ENCODE measurements at regions not wholly inside any gene's neighbourhood (a gene's known extent, or its start where the extent isn't known, plus 50 kb on each side); places are given as distances from the start of the nearest gene placed in this dataset.
"Not testable (repeated sequence)": the region's sequence is repeated elsewhere in the genome, so short reads cannot be mapped to it uniquely, and the experiment has no call there.

DNA sequence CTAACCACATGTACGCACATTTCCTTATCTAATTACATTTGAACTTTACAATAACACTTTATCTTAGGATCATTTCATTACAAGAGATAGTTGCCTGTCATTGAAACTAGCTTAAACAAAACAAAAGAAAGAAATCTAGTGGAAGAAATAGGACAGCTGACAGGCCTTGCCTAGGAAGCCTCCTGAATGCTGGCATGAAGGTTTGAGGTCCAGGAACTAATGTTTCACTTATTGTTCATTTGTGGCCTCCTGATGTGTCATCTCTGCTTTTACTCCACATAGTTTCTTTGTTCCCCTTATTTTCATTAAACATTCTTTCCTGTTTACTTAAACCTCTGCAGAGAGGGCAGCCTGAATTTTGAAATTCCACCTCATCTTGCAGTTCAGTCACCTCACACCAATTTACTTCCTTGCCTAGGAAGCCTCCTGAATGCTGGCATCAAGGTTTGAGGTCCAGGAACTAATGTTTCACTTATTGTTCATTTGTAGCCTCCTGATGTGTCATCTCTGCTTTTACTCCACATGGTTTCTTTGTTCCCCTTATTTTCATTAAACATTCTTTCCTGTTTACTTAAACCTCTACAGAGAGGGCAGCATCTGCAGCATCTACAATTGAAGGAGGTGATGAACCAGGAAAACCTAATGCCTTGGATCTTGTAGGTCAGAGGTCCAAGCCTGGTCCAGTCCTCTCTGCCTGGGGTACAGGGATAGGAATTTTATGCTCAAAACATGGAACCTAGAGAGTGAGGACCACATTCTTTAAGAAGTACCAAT is 319.2 kb downstream of the SPATA31A1 start:
- not testable (repeated sequence) for DNase-seq (ENCODE audit: low read depth)

- DNase-seq (ENCODE audit: low read depth): not testable (repeated sequence)
These were observed 319.7 kb downstream of the SPATA31A1 start for GRCh38 chr9:39675211-39675553.

DNA sequence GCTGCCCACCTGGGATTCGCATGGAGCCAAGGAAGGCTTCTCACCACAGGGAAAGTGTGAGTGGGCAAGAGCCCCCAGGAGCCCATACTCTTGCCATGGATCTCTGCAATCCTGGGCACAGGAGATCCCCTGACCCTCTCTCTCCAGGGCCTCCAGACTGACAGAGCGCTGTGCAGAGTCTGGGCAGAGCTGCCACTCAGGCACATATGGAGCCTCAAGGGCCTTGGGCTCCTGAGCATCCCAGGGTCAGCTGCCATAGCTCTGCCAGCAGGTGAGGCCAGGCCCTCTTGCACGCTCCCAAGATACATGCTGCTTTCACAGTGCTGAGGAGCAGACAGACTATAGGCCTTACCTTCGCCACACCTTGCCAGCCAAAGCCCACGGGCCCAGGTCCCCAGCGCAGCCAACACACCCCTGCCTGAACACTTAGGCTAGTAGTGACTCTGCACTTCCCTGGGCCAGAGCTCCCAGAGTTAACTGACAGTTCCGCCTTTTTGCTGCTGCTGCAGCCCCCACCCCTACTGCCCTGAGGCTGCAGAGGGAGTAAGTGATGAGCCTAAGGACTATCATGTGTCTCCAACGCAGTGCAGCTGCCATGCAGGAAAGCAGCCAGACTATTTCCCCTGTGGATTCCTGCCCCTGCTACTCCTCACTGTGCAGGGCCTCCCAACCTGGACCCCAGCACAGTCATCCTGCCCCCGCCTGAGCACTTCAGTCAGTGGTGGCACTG is 323.2 kb downstream of the SPATA31A1 start:
- not testable (repeated sequence) for DNase-seq (ENCODE audit: low read depth)

DNA sequence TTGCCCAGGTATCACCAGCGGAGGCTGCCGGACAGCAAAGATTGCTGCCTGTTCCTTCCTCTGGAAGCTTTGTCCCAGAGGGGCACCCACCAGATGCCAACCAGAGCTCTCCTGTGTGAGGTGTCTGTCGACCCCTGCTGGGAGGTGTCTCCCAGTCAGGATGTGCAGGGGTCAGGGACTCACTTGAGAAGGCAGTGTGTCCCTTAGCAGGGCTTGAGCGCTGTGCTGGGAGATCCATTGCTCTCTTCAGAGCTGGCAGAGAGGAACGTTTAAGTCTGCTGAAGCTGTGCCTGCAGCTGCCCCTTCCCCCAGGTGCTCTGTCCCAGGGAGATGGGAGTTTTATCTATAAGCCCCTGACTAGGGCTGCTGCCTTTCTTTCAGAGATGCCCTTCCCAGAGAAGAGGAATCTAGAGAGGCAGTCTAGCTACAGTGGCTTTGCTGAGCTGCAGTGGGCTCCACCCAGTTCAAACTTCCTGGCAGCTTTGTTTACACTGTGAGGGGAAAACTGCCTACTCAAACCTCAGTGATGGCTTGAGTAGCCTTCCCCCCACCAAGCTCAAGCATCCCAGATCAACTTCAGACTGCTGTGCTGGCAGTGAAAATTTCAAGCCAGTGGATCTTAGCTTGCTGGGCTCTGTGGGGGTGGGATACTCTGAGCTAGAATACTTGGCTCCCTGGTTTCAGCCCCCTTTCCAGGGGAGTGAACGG is 325.4 kb downstream of the SPATA31A1 start:
- not testable (repeated sequence) for DNase-seq (ENCODE audit: low read depth)

DNA sequence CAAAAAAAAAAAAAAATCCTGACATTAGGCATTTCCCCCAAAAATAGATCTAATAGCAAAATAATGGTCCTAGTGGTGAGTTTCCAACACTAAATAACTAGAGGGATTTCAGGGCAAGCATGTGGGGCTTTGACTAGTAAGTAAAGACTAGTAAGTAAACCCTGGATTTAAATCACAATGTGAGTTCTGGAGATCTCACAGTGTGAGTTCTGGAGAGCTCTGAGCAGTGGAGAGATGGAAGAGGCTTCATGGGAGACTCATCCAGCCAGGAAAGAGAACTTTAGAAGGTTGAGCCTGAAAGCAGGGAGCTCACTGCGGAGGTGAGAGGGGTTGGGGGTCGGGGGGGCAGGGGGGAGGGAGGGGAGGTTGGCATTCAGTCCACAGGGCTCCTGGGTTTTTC is 373.4 kb downstream of the SPATA31A1 start:
- not testable (repeated sequence) for DNase-seq (ENCODE audit: low read depth)

- DNase-seq (ENCODE audit: low read depth): not testable (repeated sequence)
These were observed 389.4 kb downstream of the SPATA31A1 start for GRCh38 chr9:39744898-39745297.

DNA sequence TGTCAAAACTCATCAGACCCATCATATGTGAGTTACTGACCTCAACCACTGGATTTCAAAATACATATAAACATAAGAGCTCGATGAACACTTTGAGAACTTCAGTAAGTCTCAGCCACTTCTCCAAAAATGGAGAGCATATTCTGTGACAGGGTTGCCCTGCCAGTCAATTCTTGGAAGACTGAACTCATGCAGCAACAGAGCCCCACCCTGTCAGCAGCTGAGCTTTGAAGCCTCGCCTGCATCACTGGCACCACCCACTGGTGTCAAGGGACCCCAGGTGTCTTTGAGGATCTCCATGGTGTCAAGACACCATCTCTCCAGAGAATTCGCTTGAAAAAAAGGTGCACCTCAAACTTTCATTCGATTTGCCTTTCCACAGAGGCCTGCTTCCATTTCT is 420.1 kb downstream of the SPATA31A1 start:
- DNase-seq (ENCODE audit: low read depth): not testable (repeated sequence)

DNA sequence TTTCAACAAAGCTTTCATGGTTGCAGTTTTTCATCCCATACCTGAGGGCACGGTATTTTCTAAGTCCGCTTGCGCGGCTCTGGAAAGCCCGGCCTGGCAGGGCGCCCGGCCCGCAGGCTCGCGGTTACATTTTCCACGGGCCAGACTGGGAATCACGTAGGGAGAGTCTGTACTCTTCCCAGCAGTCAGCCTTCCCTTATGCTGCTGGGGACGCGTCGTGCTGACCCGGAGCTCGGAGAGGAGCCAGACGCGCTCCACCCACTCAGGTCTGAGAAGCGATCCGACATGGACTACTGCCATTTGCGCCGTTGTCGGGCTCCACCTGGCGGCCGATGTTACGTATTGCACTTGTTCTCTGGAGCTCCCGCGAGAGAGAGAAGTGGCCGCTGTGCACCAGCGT is 435.9 kb downstream of the SPATA31A1 start:
- DNase-seq (ENCODE audit: low read depth): not testable (repeated sequence)

GRCh38 chr9:39797935-39798334 is 442.5 kb downstream of the SPATA31A1 start:
- not testable (repeated sequence) for DNase-seq (ENCODE audit: low read depth)

GRCh38 chr9:39799252-39799651 is 443.8 kb downstream of the SPATA31A1 start:
- DNase-seq (ENCODE audit: low read depth): not testable (repeated sequence)

DNA sequence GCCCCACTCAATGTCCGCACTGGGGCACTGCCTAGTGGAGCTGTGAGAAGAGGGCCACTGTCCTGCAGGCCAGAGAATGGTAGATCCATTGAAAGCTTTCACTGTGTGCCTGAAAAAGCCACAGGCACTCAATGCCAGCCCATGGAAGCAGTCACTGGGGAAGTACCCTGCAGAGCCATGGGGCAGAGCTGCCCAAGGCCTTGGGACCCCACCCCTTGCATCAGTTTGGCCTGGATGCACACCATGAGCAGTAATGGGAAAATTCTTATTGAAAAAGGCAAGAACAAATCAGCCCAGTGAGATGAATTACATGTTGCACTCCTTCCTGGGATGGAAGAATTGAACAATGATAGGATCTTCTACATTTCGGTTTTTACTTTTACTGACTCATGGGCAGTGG is 447.1 kb downstream of the SPATA31A1 start:
- DNase-seq (ENCODE audit: low read depth): not testable (repeated sequence)

DNA sequence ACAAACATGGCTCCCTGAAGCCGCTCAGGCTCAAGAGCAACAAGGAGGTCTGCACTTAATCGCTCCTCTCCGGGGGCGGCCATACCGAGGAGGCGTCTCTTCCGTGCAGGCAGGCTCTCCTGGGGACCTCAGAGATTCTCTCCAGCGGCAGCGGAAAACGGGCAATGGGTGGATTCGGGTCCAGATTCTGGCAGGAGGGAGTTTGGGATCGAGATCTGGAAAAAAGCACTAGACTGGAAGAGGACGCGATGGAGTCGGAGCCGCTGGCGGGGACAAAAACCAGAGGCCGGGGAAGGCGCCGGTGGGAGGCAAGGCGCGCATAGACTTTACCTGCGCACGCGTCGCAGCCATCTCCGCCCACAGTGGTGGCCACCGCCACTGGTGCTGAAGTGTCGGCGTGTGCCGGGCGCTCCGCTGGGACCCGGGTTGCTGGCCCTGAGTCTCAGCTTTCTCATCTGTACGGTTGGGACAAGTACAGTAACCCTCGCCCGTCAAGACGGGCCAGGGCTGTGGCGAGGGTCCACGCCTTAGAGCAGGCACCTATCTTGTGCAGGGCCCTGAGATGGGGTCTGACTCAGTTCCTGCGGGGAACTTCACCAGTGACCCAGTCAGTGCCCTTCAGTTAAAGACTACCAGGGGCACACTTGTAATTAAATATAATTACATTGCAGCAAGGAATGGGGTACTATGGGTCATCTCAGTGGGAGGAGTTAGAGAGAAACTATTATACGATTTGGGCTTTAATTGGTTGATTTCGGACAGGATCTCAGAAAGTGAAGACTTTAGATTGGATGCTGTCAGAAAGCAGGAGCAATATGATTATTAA is 454.1 kb downstream of the SPATA31A1 start:
- not testable (repeated sequence) for DNase-seq (ENCODE audit: low read depth)

- not testable (repeated sequence) for DNase-seq (ENCODE audit: low read depth)
These were observed 454.9 kb downstream of the SPATA31A1 start for GRCh38 chr9:39810401-39810800.

GRCh38 chr9:39811615-39812014 is 456.1 kb downstream of the SPATA31A1 start:
- not testable (repeated sequence) for DNase-seq (ENCODE audit: low read depth)

- not testable (repeated sequence) for DNase-seq (ENCODE audit: low read depth)
These were observed 473.0 kb downstream of the SPATA31A1 start for GRCh38 chr9:39828457-39828856.

Measured in non-pigmented ciliary epithelial cell (primary cell).